PC-9 (cell line): ENCODE measurements at regions not wholly inside any gene's neighbourhood (a gene's known extent, or its start where the extent isn't known, plus 50 kb on each side); places are given as distances from the start of the nearest gene placed in this dataset.

ENCODE experiments used
- CTCF ChIP-seq: fragments of 200-600 bp; sonication (generic); conservative IDR thresholded peaks from 2 replicates; pipeline ENCODE4 v1.6.1; 2017; ENCODE audit warnings: mixed run types, antibody characterized with exemption, mild to moderate bottlenecking, moderate library complexity
- EZH2 ChIP-seq: fragments of 200-600 bp; sonication (generic); IDR thresholded peaks from 2 replicates; pipeline ENCODE4 v1.8.0; 2017; ENCODE audit warnings: antibody characterized with exemption, low read depth

- no peak for TF ChIP-seq CTCF
- no peak for TF ChIP-seq EZH2
These were observed 121.4 kb upstream of the MEF2C start for GRCh38 chr5:89004379-89004778.
